Suprapubic skin (tissue), 4 donors: ENCODE measurements at regions not wholly inside any gene's neighbourhood (a gene's known extent, or its start where the extent isn't known, plus 50 kb on each side); places are given as distances from the start of the nearest gene placed in this dataset.

Experiments
- DNase-seq, 2 donors: peaks; one replicate each; pipeline ENCODE4 v3.0.0-alpha.2; 2019; ENCODE audit warnings: low spot score in 2 of 2
- H3K27ac ChIP-seq: fragments of 200-600 bp; sonication (generic); one replicate; pipeline ENCODE4 v1.5.1; 2019
- H3K27me3 ChIP-seq: fragments of 200-600 bp; sonication (generic); one replicate; pipeline ENCODE4 v1.5.1; 2019
- H3K36me3 ChIP-seq: fragments of 200-600 bp; sonication (generic); one replicate; pipeline ENCODE4 v1.5.1; 2019
- H3K4me1 ChIP-seq: fragments of 200-600 bp; sonication (generic); one replicate; pipeline ENCODE4 v1.5.1; 2019
- H3K4me3 ChIP-seq: fragments of 200-600 bp; sonication (generic); one replicate; pipeline ENCODE4 v1.5.1; 2019; ENCODE audit warnings: mild to moderate bottlenecking
- H3K9me3 ChIP-seq: fragments of 200-600 bp; sonication (generic); one replicate; pipeline ENCODE4 v1.5.1; 2019
- EP300 ChIP-seq: sonication (generic); formaldehyde crosslinking; IDR thresholded peaks from one replicate; pipeline ENCODE4 v1.6.1; 2017; ENCODE audit warnings: antibody characterized with exemption
- POLR2A ChIP-seq, 2 donors: fragments of 450-650 bp; IDR thresholded peaks; one replicate each; pipeline ENCODE4 v1.6.1; 2017; ENCODE audit warnings: antibody characterized with exemption in 2 of 2, mild to moderate bottlenecking in 2 of 2, moderate library complexity in 2 of 2
- POLR2AphosphoS5 ChIP-seq, 3 donors: sonication (generic); formaldehyde crosslinking; IDR thresholded peaks; one replicate each; pipeline ENCODE4 v1.6.1; 2017; ENCODE audit warnings: antibody characterized with exemption in 3 of 3
- WGBS: methylation state at CpG from one replicate; pipeline ENCODE4 v1.1.5; 2018; 5-methylcytosine and 5-hydroxymethylcytosine counted together
- TF ChIP-seq, protein P1 (sequence below), 2 donors: fragments of 200-600 bp in 1 of 2; fragments of 450-650 bp in 1 of 2; sonication (generic) in 1 of 2; IDR thresholded peaks; one replicate each; pipeline ENCODE4 v1.5.1; 2016 to 2019; ENCODE audit warnings: antibody characterized with exemption in 2 of 2, mild to moderate bottlenecking in 1 of 2, moderate library complexity in 1 of 2

DNA sequence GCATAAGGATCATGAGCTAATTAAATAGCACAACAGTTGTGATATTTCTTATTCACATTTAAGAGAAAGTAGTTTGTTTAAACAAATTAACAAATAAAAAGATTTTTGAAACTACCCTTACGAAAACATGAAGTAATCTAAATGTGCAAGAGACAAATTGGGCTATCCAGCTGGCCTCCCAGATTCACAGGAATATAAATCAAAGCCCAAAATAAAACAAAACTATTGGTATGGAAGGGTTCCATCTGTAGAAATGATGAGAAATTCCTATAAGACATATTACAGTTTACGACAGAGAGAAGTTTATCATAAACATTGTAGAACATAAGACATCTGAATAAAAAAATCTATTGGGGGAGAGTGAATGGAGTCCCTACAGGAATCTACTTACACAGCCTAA is 1125.1 kb downstream of the TDRD15 start:
- no peaks in the 10 kb centered on the region for H3K4me1 ChIP-seq
- H3K36me3 ChIP-seq = no peaks in the 10 kb centered on the region
- DNase-seq = no peak
- no peak overlapping the region for H3K27ac ChIP-seq
- H3K4me3 ChIP-seq = no peak overlapping the region
- no peaks in the 10 kb centered on the region for H3K27me3 ChIP-seq
- H3K9me3 ChIP-seq = no peaks in the 10 kb centered on the region
- 86% methylated on average over 2 of the region's 2 CpGs for WGBS
- TF ChIP-seq, protein P1, sequence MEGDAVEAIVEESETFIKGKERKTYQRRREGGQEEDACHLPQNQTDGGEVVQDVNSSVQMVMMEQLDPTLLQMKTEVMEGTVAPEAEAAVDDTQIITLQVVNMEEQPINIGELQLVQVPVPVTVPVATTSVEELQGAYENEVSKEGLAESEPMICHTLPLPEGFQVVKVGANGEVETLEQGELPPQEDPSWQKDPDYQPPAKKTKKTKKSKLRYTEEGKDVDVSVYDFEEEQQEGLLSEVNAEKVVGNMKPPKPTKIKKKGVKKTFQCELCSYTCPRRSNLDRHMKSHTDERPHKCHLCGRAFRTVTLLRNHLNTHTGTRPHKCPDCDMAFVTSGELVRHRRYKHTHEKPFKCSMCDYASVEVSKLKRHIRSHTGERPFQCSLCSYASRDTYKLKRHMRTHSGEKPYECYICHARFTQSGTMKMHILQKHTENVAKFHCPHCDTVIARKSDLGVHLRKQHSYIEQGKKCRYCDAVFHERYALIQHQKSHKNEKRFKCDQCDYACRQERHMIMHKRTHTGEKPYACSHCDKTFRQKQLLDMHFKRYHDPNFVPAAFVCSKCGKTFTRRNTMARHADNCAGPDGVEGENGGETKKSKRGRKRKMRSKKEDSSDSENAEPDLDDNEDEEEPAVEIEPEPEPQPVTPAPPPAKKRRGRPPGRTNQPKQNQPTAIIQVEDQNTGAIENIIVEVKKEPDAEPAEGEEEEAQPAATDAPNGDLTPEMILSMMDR (IDR thresholded peaks at IDR 0.05) = no peak
- TF ChIP-seq EP300 (no peak), POLR2A (IDR thresholded peaks at IDR 0.05) (no peak)

DNA sequence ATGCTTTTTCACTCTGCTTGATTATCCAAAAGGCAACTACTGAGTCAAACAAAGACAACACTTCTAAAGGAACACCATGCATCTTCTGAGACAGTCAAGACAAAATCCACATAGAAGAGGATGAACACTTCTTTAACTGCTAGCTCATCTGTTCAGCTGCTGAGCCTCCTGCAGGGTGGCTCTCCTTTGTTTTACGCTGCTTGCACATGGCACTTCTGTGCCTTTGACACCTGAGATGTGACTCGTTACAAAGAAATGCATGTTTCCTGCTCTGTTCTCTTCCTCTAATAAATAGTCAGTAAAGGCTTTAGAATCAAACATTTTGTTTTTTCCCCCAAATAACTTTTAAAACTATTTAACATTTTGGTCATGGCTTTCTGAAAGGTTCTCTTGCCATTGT is 1129.4 kb downstream of the TDRD15 start:
- 76% methylated on average over 2 of the region's 2 CpGs for WGBS
- Histone ChIP-seq H3K27ac (no peak overlapping the region), H3K9me3 (no peaks in the 10 kb centered on the region), H3K36me3 (no peaks in the 10 kb centered on the region), H3K4me3 (no peak overlapping the region), H3K4me1 (no peaks in the 10 kb centered on the region), H3K27me3 (no peaks in the 10 kb centered on the region)
- no peak for DNase-seq
- no peak for TF ChIP-seq POLR2AphosphoS5 (IDR thresholded peaks at IDR 0.05)
- TF ChIP-seq, protein P1 (IDR thresholded peaks at IDR 0.05) = no peak

DNA sequence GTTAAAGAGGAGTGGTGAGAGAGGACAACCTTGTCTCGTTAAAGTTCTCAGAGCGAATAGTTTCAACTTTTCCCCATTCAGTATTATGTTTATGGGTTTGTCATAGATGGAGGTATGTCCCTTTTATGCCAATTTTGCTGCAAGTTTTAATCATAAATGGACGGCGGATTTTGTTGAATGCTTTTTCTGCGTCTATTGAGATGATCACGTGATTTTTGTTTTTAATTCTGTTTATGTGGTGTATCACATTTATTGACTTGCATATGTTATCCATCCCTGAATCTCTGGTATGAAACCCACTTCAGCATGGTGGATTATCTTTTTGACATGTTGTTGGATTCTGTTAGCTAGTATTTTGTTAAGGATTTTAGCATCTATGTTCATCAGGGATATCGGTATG is 1123.8 kb upstream of the KLHL29 start:
- Histone ChIP-seq H3K9me3 (no peaks in the 10 kb centered on the region), H3K4me3 (no peak overlapping the region), H3K4me1 (no peaks in the 10 kb centered on the region), H3K27ac (no peak overlapping the region), H3K27me3 (no peaks in the 10 kb centered on the region), H3K36me3 (no peaks in the 10 kb centered on the region)
- TF ChIP-seq POLR2AphosphoS5 (IDR thresholded peaks at IDR 0.05) = no peak
- TF ChIP-seq, protein P1 (IDR thresholded peaks at IDR 0.05) = no peak
- TF ChIP-seq POLR2A (IDR thresholded peaks at IDR 0.05) = no peak
- TF ChIP-seq EP300 = no peak
- DNase-seq = no peak
- 92% methylated on average over 7 of the region's 7 CpGs for WGBS

DNA sequence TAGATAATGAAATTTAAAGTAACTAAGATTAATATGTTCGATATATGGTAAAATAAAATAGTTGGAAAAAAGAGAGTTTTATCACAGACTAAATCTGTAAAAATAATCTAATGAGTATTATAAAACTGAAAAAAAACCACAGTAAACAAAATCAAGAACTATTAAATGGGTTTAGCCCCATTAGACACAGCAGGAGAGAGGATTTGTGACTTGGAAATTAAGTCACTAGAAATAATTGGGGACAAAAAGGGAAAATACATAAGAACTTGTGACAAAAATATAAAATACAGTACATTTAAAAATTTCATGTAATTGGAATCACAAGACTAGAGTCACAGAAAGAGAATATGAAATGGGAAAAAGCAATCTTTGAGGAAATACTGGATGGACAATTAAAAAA is 1114.6 kb upstream of the KLHL29 start:
- Histone ChIP-seq H3K9me3 (no peaks in the 10 kb centered on the region), H3K27ac (no peak overlapping the region), H3K4me1 (no peaks in the 10 kb centered on the region), H3K27me3 (no peaks in the 10 kb centered on the region), H3K4me3 (no peak overlapping the region), H3K36me3 (no peaks in the 10 kb centered on the region)
- DNase-seq = no peak
- WGBS = 100% methylated on average over 1 of the region's 1 CpG
- TF ChIP-seq, protein P1 (IDR thresholded peaks at IDR 0.05) = no peak
- no peak for TF ChIP-seq EP300
- no peak for TF ChIP-seq POLR2A (IDR thresholded peaks at IDR 0.05)
- TF ChIP-seq POLR2AphosphoS5 (IDR thresholded peaks at IDR 0.05) = no peak

DNA sequence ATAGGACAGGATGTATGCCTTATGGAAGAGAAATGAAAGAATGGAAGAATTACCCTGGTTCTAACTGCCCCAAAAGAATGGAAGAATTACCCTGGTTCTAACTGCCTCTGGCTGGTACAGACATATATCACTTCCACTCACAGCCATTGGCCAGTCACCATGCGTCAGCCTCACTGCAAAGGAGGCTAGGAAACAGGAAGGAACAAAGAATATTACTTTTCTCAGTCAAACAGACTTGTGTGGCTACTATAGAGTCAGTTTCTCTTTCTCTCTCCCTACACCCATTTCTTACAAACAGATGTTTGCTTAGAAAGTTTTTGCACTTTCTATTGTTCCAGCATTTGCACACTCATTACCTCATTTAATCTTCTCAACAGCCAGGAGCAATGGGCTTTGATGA is 1111.1 kb upstream of the KLHL29 start:
- no peaks in the 10 kb centered on the region for H3K4me1 ChIP-seq
- WGBS = 78% methylated on average over 1 of the region's 1 CpG
- no peaks in the 10 kb centered on the region for H3K9me3 ChIP-seq
- TF ChIP-seq POLR2A (IDR thresholded peaks at IDR 0.05) (no peak), EP300 (no peak), POLR2AphosphoS5 (IDR thresholded peaks at IDR 0.05) (no peak)
- TF ChIP-seq, protein P1 (IDR thresholded peaks at IDR 0.05) = no peak
- H3K4me3 ChIP-seq = no peak overlapping the region
- DNase-seq = no peak
- no peak overlapping the region for H3K27ac ChIP-seq
- no peaks in the 10 kb centered on the region for H3K27me3 ChIP-seq
- no peaks in the 10 kb centered on the region for H3K36me3 ChIP-seq
